PC-3 (cell line): ENCODE measurements at regions not wholly inside any gene's neighbourhood (a gene's known extent, or its start where the extent isn't known, plus 50 kb on each side); places are given as distances from the start of the nearest gene placed in this dataset.

Source experiments
- ATAC-seq: fragments of 200-7000 bp; cut with Tn5 transposase; 2 replicates; pipeline ENCODE4 v1.9.1; 2020; ENCODE audit warnings: mild to moderate bottlenecking, moderate library complexity
- BruUV-seq: library from RNA; stranded (reverse); fragments of 400-500 nt; replicated peaks from 2 replicates; lab custom pipeline; 2021; lab: Mats Ljungman, UMichigan
- CTCF ChIA-PET: fragments of 300-600 bp; sonication (Branson Sonifier 250); formaldehyde crosslinking; loops from one replicate; lab custom pipeline; 2022; ENCODE audit warnings: antibody characterized with exemption; lab: Charles Lee
- POLR2A ChIA-PET: fragments of 300-600 bp; sonication (Branson Sonifier 250); formaldehyde crosslinking; loops from one replicate; lab custom pipeline; 2022; ENCODE audit warnings: antibody characterized with exemption; ENCODE audit not compliant: unreplicated experiment; lab: Charles Lee
- DNase-seq: peaks from one replicate; pipeline ENCODE4 v3.0.0-alpha.2; 2015
- H2AFZ ChIP-seq: fragments of 300-600 bp; sonication (generic); 2 replicates; pipeline ENCODE4 v1.6.0; 2016; ENCODE audit warnings: antibody characterized with exemption, low read length
- H3F3A ChIP-seq: fragments of 300-600 bp; sonication (generic); one replicate; pipeline ENCODE4 v1.6.0; 2017; ENCODE audit warnings: antibody characterized with exemption, low read length, control low read depth, mild to moderate bottlenecking; ENCODE audit not compliant: unreplicated experiment
- H3K27ac ChIP-seq: fragments of 300-600 bp; sonication (generic); 2 replicates; pipeline ENCODE4 v1.5.1; 2016; ENCODE audit warnings: mild to moderate bottlenecking, low read length
- H3K27me3 ChIP-seq: fragments of 300-600 bp; sonication (generic); 2 replicates; pipeline ENCODE4 v1.6.1; 2016; ENCODE audit warnings: low read length, mixed read lengths
- H3K36me3 ChIP-seq: fragments of 300-600 bp; sonication (generic); 2 replicates; pipeline ENCODE4 v1.6.1; 2016; ENCODE audit warnings: low read depth, mixed run types, low read length, mixed read lengths
- H3K4me1 ChIP-seq: fragments of 300-600 bp; sonication (generic); 2 replicates; pipeline ENCODE4 v1.5.1; 2016; ENCODE audit warnings: low read length; ENCODE audit not compliant: insufficient read depth
- H3K4me2 ChIP-seq: fragments of 300-600 bp; sonication (generic); 2 replicates; pipeline ENCODE4 v1.6.0; 2016; ENCODE audit warnings: low read length
- H3K4me3 ChIP-seq: fragments of 300-600 bp; sonication (generic); 2 replicates; pipeline ENCODE4 v1.5.1; 2016; ENCODE audit warnings: mild to moderate bottlenecking, low read length, mixed read lengths
- H3K79me2 ChIP-seq: fragments of 300-600 bp; sonication (generic); 2 replicates; pipeline ENCODE4 v1.6.1; 2017; ENCODE audit warnings: low read length, mixed read lengths
- H3K9ac ChIP-seq: fragments of 300-600 bp; sonication (generic); 2 replicates; pipeline ENCODE4 v1.6.0; 2016; ENCODE audit warnings: mild to moderate bottlenecking, low read length
- H3K9me2 ChIP-seq: fragments of 300-600 bp; sonication (generic); replicated peaks from 2 replicates; pipeline ENCODE4 v1.6.1; 2016; ENCODE audit warnings: mixed run types, low read length, mixed read lengths
- H3K9me3 ChIP-seq: fragments of 300-600 bp; sonication (generic); 2 replicates; pipeline ENCODE4 v1.6.1; 2016; ENCODE audit warnings: low read length, mixed read lengths
- H4K20me1 ChIP-seq: fragments of 300-600 bp; sonication (generic); 2 replicates; pipeline ENCODE4 v1.6.1; 2016; ENCODE audit warnings: low read length, mixed read lengths
- CTCF ChIP-seq: fragments of 300-600 bp; sonication (generic); conservative IDR thresholded peaks from 2 replicates; pipeline ENCODE4 v1.5.1; 2017; ENCODE audit warnings: antibody characterized with exemption, low read depth, mild to moderate bottlenecking, low read length
- EZH2 ChIP-seq: fragments of 300-600 bp; sonication (generic); IDR thresholded peaks from one replicate; pipeline ENCODE4 v1.6.1; 2017; ENCODE audit warnings: antibody characterized with exemption, mild to moderate bottlenecking, low read length; ENCODE audit not compliant: unreplicated experiment
- EZH2phosphoT487 ChIP-seq: fragments of 300-600 bp; sonication (generic); IDR thresholded peaks from 2 replicates; pipeline ENCODE4 v1.6.1; 2018; ENCODE audit warnings: mild to moderate bottlenecking, antibody characterized with exemption, low read length, borderline replicate concordance
- intact Hi-C: fragments of 100-400 bp; cut with micrococcal nuclease; formaldehyde crosslinking; loops from 2 replicates; pipeline ENCODE4 v1.9.0; 2023

- CTCF ChIA-PET: no interaction called here
- H3K9me3 ChIP-seq: no peaks in the 10 kb centered on the region
- no peaks in the 10 kb centered on the region for H3K36me3 ChIP-seq
- POLR2A ChIA-PET: no interaction called here
- BruUV-seq: no TSS peak
- H3K4me2 ChIP-seq: no peak overlapping the region
- ATAC-seq (no peak), DNase-seq (no peak)
- TF ChIP-seq EZH2phosphoT487 (no peak), CTCF (no peak), EZH2 (no peak)
- H3F3A ChIP-seq: no peaks in the 10 kb centered on the region
- H4K20me1 ChIP-seq: no peaks in the 10 kb centered on the region
- H3K27me3 ChIP-seq: no peaks in the 10 kb centered on the region
- H3K4me3 ChIP-seq: no peak overlapping the region
- no peak overlapping the region for H2AFZ ChIP-seq
- H3K9me2 ChIP-seq: no peaks in the 10 kb centered on the region
- no peaks in the 10 kb centered on the region for H3K79me2 ChIP-seq
- intact Hi-C loops: no loop called here
- peaks cover 25% of the 10 kb centered on the region for H3K4me1 ChIP-seq
- H3K9ac ChIP-seq: no peak overlapping the region
- H3K27ac ChIP-seq: no peak overlapping the region
These were observed 329.6 kb downstream of the RAPGEF2 start for GRCh38 chr4:159432436-159432835.

- Histone ChIP-seq H3K27ac (no peak overlapping the region), H3K27me3 (no peaks in the 10 kb centered on the region), H3K9me2 (no peaks in the 10 kb centered on the region), H4K20me1 (no peaks in the 10 kb centered on the region), H3K36me3 (no peaks in the 10 kb centered on the region), H3K4me2 (no peak overlapping the region), H3K4me3 (no peak overlapping the region), H3K4me1 (peaks cover 25% of the 10 kb centered on the region), H3F3A (no peaks in the 10 kb centered on the region), H2AFZ (no peak overlapping the region), H3K9me3 (no peaks in the 10 kb centered on the region), H3K9ac (no peak overlapping the region), H3K79me2 (no peaks in the 10 kb centered on the region)
- DNase-seq (no peak), ATAC-seq (no peak)
- intact Hi-C loops: no loop called here
- no TSS peak for BruUV-seq
- TF ChIP-seq CTCF (no peak), EZH2phosphoT487 (no peak), EZH2 (no peak)
- POLR2A ChIA-PET: no interaction called here
- CTCF ChIA-PET: no interaction called here
These were observed 330.5 kb downstream of the RAPGEF2 start for GRCh38 chr4:159433337-159433736.

- Histone ChIP-seq H3F3A (no peaks in the 10 kb centered on the region), H3K4me3 (no peak overlapping the region), H3K79me2 (no peaks in the 10 kb centered on the region), H3K4me2 (peak overlapping the region; percentile 52), H3K9ac (peak overlapping the region; percentile 68), H2AFZ (no peak overlapping the region), H3K27ac (peak overlapping the region; percentile 91), H3K27me3 (no peaks in the 10 kb centered on the region), H3K9me2 (no peaks in the 10 kb centered on the region), H4K20me1 (no peaks in the 10 kb centered on the region), H3K4me1 (peaks cover 25% of the 10 kb centered on the region), H3K36me3 (no peaks in the 10 kb centered on the region), H3K9me3 (no peaks in the 10 kb centered on the region)
- peak; percentile 65 for DNase-seq
- ChIA-PET CTCF (no interaction called here), POLR2A (interaction anchor here (0.6 to 0.7 kb wide), 2 partner anchors 32 to 69 kb away, joined by 3 to 4 read pairs; no protein-coding TSS in a partner anchor)
- intact Hi-C loops: loop anchor here (2.0 kb wide), 1 partner anchor 43 kb away; no protein-coding TSS in a partner anchor
- TF ChIP-seq EZH2phosphoT487 (no peak), CTCF (no peak), EZH2 (no peak)
- no TSS peak for BruUV-seq
- peak; percentile 16; the same call in 1 of the 2 replicates for ATAC-seq
These were observed 331.4 kb downstream of the RAPGEF2 start for GRCh38 chr4:159434114-159434870.
